GM19452 (cell line): ENCODE measurements at regions not wholly inside any gene's neighbourhood (a gene's known extent, or its start where the extent isn't known, plus 50 kb on each side); places are given as distances from the start of the nearest gene placed in this dataset.

Experiments used
- ATAC-seq: cut with Tn5 transposase; IDR thresholded peaks from one replicate; pipeline ENCODE4 v1.9.1; 2021; ENCODE audit not compliant: unreplicated experiment

- ATAC-seq = no peak
These were observed 143.2 kb upstream of the PRSS1 start for GRCh38 chr7:142606081-142606480.

- ATAC-seq = no peak
These were observed 144.6 kb upstream of the PRSS1 start for GRCh38 chr7:142604671-142605070.

- peak; percentile 61 for ATAC-seq
These were observed 145.3 kb upstream of the PRSS1 start for GRCh38 chr7:142603870-142604448.

GRCh38 chr7:142602756-142603155 lies 146.5 kb upstream of the PRSS1 start:
- ATAC-seq = no peak

GRCh38 chr7:142602183-142602582 lies 147.1 kb upstream of the PRSS1 start:
- ATAC-seq = no peak

- ATAC-seq = no peak
These were observed 151.0 kb upstream of the PRSS1 start for GRCh38 chr7:142598297-142598696.

GRCh38 chr7:142597547-142597946 lies 151.7 kb upstream of the PRSS1 start:
- ATAC-seq = no peak

- ATAC-seq = no peak
These were observed 153.3 kb upstream of the PRSS1 start for GRCh38 chr7:142595816-142596516.

- no peak for ATAC-seq
These were observed 155.2 kb upstream of the PRSS1 start for GRCh38 chr7:142594078-142594477.

- ATAC-seq = no peak
These were observed 156.2 kb upstream of the PRSS1 start for GRCh38 chr7:142593106-142593505.

GRCh38 chr7:142592664-142593063 lies 156.6 kb upstream of the PRSS1 start:
- no peak for ATAC-seq

GRCh38 chr7:142592231-142592630 lies 157.0 kb upstream of the PRSS1 start:
- ATAC-seq = no peak

- no peak for ATAC-seq
These were observed 158.3 kb upstream of the PRSS1 start for GRCh38 chr7:142590830-142591457.

- no peak for ATAC-seq
These were observed 159.2 kb upstream of the PRSS1 start for GRCh38 chr7:142590077-142590476.

- ATAC-seq = peak; percentile 85
These were observed 161.6 kb upstream of the PRSS1 start for GRCh38 chr7:142587578-142588191.

GRCh38 chr7:142586611-142587010 lies 162.7 kb upstream of the PRSS1 start:
- no peak for ATAC-seq

- no peak for ATAC-seq
These were observed 163.8 kb upstream of the PRSS1 start for GRCh38 chr7:142585425-142585824.

- no peak for ATAC-seq
These were observed 164.5 kb upstream of the PRSS1 start for GRCh38 chr7:142584765-142585164.

GRCh38 chr7:142583446-142583845 lies 165.8 kb upstream of the PRSS1 start:
- ATAC-seq = peak; percentile 50

- ATAC-seq = no peak
These were observed 166.9 kb upstream of the PRSS1 start for GRCh38 chr7:142582351-142582750.

- peak; percentile 75 for ATAC-seq
These were observed 167.9 kb upstream of the PRSS1 start for GRCh38 chr7:142581341-142581740.

GRCh38 chr7:142579946-142580345 lies 169.3 kb upstream of the PRSS1 start:
- peak; percentile 33 for ATAC-seq
